DND-41 (cell line): ENCODE measurements at regions not wholly inside any gene's neighbourhood (a gene's known extent, or its start where the extent isn't known, plus 50 kb on each side); places are given as distances from the start of the nearest gene placed in this dataset.
A peak's percentile ranks its signal among the peaks of the same experiment; 100 is the strongest.

Experiments
- ATAC-seq: fragments of 200-7000 bp; cut with Tn5 transposase; 3 replicates; pipeline ENCODE4 v1.9.1; 2021; ENCODE audit warnings: low read depth; ENCODE audit not compliant: insufficient read depth
- DNase-seq: peaks from one replicate; pipeline ENCODE4 v3.0.0-alpha.2; 2020
- H2AFZ ChIP-seq: 2 replicates; pipeline ENCODE4 v1.6.0; 2012; ENCODE audit warnings: low read depth, low read length
- H3K27ac ChIP-seq: 2 replicates; pipeline ENCODE4 v1.5.1; 2012; ENCODE audit warnings: low read length, inconsistent platforms
- H3K27me3 ChIP-seq: fragments of 200-600 bp; sonication (generic); 2 replicates; pipeline ENCODE4 v1.6.0; 2012; ENCODE audit warnings: low read length, mild to moderate bottlenecking, inconsistent platforms; ENCODE audit not compliant: insufficient read depth, poor library complexity
- H3K36me3 ChIP-seq: 2 replicates; pipeline ENCODE4 v1.5.1; 2012; ENCODE audit warnings: low read length, inconsistent platforms; ENCODE audit not compliant: insufficient read depth
- H3K4me1 ChIP-seq: 2 replicates; pipeline ENCODE4 v1.5.1; 2012; ENCODE audit warnings: mild to moderate bottlenecking, low read length; ENCODE audit not compliant: insufficient read depth
- H3K4me2 ChIP-seq: 2 replicates; pipeline ENCODE4 v1.6.0; 2012; ENCODE audit warnings: mild to moderate bottlenecking, moderate library complexity, low read length, inconsistent platforms; ENCODE audit not compliant: insufficient read depth
- H3K4me3 ChIP-seq, 2 experiments: fragments of 200-600 bp in 1 of 2; shearing (Covaris generic) in 1 of 2; 2 replicates each; pipeline ENCODE4 v1.5.1; 2012 to 2016; ENCODE audit warnings: inconsistent platforms in 2 of 2, low read length in 2 of 2, mild to moderate bottlenecking in 2 of 2, low read depth in 1 of 2, moderate library complexity in 1 of 2
- H3K79me2 ChIP-seq: 2 replicates; pipeline ENCODE4 v1.6.0; 2012; ENCODE audit warnings: low read length, inconsistent platforms; ENCODE audit not compliant: insufficient read depth
- H3K9ac ChIP-seq: 2 replicates; pipeline ENCODE4 v1.6.0; 2012; ENCODE audit warnings: low read depth, mild to moderate bottlenecking, inconsistent platforms, low read length, moderate library complexity
- H3K9me3 ChIP-seq: 2 replicates; pipeline ENCODE4 v1.5.1; 2012; ENCODE audit warnings: low read length, moderate library complexity, mild to moderate bottlenecking, inconsistent platforms; ENCODE audit not compliant: insufficient read depth, severe bottlenecking
- H4K20me1 ChIP-seq: 2 replicates; pipeline ENCODE4 v1.6.0; 2012; ENCODE audit warnings: low read length; ENCODE audit not compliant: insufficient read depth
- CTCF ChIP-seq: IDR thresholded peaks from 2 replicates; pipeline ENCODE4 v1.5.1; 2012; ENCODE audit warnings: borderline replicate concordance, low read length, moderate library complexity, mild to moderate bottlenecking; ENCODE audit not compliant: poor library complexity, severe bottlenecking; ENCODE audit errors: extremely low read depth
- EZH2 ChIP-seq: IDR thresholded peaks from 3 replicates; pipeline ENCODE4 v1.6.1; 2012; ENCODE audit warnings: borderline replicate concordance, low read depth, mild to moderate bottlenecking, moderate library complexity, low read length, inconsistent platforms; ENCODE audit not compliant: severe bottlenecking

GRCh38 chr21:35479065-35479448 lies 430.0 kb upstream of the RUNX1 start:
- H3K4me1 ChIP-seq: peaks cover 71% of the 10 kb centered on the region
- no peak overlapping the region for H2AFZ ChIP-seq
- H3K4me3 ChIP-seq: no peak overlapping the region

GRCh38 chr21:35478161-35479064 lies 429.3 kb upstream of the RUNX1 start:
- Histone ChIP-seq H4K20me1 (no peaks in the 10 kb centered on the region), H3K79me2 (no peaks in the 10 kb centered on the region), H3K27me3 (no peaks in the 10 kb centered on the region), H3K4me1 (peaks cover 72% of the 10 kb centered on the region), H3K9me3 (peaks cover 11% of the 10 kb centered on the region), H3K4me3 (no peak overlapping the region), H3K4me2 (peak overlapping the region; percentile 2; the same call in 1 of the 2 replicates), H3K9ac (peak overlapping the region; percentile 25; the same call in 1 of the 2 replicates), H3K36me3 (no peaks in the 10 kb centered on the region), H2AFZ (no peak overlapping the region), H3K27ac (peak overlapping the region; percentile 94)
- DNase-seq (no peak), ATAC-seq (no peak)
- TF ChIP-seq CTCF: no peak
- no peak for TF ChIP-seq EZH2

More at GRCh38 chr21:35479065-35479448, 430.0 kb upstream of the RUNX1 start:
- Histone ChIP-seq H3K79me2 (no peaks in the 10 kb centered on the region), H3K27ac (peak overlapping the region; percentile 94), H3K9ac (peak overlapping the region; percentile 25; the same call in 1 of the 2 replicates), H3K36me3 (no peaks in the 10 kb centered on the region), H3K27me3 (no peaks in the 10 kb centered on the region), H3K4me2 (peak overlapping the region; percentile 2; the same call in 1 of the 2 replicates), H3K9me3 (peaks cover 11% of the 10 kb centered on the region), H4K20me1 (no peaks in the 10 kb centered on the region)
- TF ChIP-seq CTCF (no peak), EZH2 (no peak)
- DNase-seq (peak; percentile 52), ATAC-seq (peak; percentile 44)

- H2AFZ ChIP-seq: no peak overlapping the region
Measured at GRCh38 chr21:35477622-35478021, 428.5 kb upstream of the RUNX1 start.

More at GRCh38 chr21:35477622-35478021, 428.5 kb upstream of the RUNX1 start:
- no peaks in the 10 kb centered on the region for H3K79me2 ChIP-seq
- H3K9me3 ChIP-seq: peaks cover 11% of the 10 kb centered on the region
- peak overlapping the region; percentile 51 for H3K9ac ChIP-seq
- peak overlapping the region; percentile 94 for H3K27ac ChIP-seq
- peaks cover 72% of the 10 kb centered on the region for H3K4me1 ChIP-seq
- DNase-seq: no peak
- H3K27me3 ChIP-seq: no peaks in the 10 kb centered on the region
- H3K4me3 ChIP-seq: no peak overlapping the region
- peak overlapping the region; percentile 9; the same call in 1 of the 2 replicates for H3K4me2 ChIP-seq
- H4K20me1 ChIP-seq: no peaks in the 10 kb centered on the region
- ATAC-seq: no peak
- TF ChIP-seq CTCF (no peak), EZH2 (no peak)
- H3K36me3 ChIP-seq: no peaks in the 10 kb centered on the region
